GM12875 (cell line): ENCODE measurements at regions not wholly inside any gene's neighbourhood (a gene's known extent, or its start where the extent isn't known, plus 50 kb on each side); places are given as distances from the start of the nearest gene placed in this dataset.

Experiments
- H3K4me3 ChIP-seq: one replicate; pipeline ENCODE4 v1.5.1; 2011; ENCODE audit warnings: low read depth, low read length, control low read depth
- TF ChIP-seq, protein P1 (sequence below): IDR thresholded peaks from 2 replicates; pipeline ENCODE4 v1.5.1; 2011; ENCODE audit warnings: low read depth, mild to moderate bottlenecking, control low read depth, inconsistent platforms, low read length, moderate library complexity, borderline replicate concordance; ENCODE audit not compliant: insufficient read depth

DNA sequence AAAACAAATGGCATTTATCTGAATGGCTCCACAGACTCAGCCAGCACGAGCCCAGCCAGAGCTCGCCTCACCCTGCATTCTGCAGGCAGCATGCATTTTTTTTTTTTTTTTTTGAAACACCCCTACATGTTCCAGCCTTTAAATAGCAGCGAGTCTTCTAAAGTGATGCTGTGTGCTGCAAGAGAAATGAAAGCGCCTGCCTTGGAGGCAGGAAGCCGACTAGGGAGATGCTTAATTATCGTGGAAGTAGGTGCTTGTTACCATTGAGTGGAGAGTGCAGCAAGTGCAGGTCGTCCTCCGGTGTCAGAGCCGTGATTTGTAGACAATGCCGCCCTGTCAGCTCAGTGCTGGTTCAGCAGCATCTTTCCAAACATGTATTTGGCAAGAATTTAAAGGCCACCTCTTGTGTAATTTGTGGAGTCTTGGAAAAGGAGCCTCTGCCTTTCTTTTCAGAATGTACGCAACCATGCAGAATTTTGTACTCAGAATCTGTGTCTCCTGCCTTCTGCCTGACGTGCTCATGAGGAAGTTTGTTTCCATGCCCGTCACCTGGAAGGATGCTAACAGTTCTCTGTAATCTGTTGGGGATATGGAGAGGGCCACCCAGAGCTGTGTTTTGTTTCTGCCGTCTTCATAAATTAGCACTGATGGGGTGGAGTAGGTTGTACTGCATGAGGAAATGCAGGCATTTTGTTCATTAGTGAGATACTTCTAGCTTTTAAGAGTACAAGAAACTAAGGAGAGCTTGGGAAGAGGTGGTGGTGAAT is 345.9 kb upstream of the RGS6 start:
- TF ChIP-seq, protein P1, sequence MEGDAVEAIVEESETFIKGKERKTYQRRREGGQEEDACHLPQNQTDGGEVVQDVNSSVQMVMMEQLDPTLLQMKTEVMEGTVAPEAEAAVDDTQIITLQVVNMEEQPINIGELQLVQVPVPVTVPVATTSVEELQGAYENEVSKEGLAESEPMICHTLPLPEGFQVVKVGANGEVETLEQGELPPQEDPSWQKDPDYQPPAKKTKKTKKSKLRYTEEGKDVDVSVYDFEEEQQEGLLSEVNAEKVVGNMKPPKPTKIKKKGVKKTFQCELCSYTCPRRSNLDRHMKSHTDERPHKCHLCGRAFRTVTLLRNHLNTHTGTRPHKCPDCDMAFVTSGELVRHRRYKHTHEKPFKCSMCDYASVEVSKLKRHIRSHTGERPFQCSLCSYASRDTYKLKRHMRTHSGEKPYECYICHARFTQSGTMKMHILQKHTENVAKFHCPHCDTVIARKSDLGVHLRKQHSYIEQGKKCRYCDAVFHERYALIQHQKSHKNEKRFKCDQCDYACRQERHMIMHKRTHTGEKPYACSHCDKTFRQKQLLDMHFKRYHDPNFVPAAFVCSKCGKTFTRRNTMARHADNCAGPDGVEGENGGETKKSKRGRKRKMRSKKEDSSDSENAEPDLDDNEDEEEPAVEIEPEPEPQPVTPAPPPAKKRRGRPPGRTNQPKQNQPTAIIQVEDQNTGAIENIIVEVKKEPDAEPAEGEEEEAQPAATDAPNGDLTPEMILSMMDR, result no peak
- no peak overlapping the region for H3K4me3 ChIP-seq

- no peak overlapping the region for H3K4me3 ChIP-seq
- TF ChIP-seq, protein P1, result no peak
These were observed 344.2 kb upstream of the RGS6 start for GRCh38 chr14:71588028-71588427.

GRCh38 chr14:71588576-71589215 is 343.5 kb upstream of the RGS6 start:
- no peak overlapping the region for H3K4me3 ChIP-seq
- TF ChIP-seq, protein P1, result no peak

DNA sequence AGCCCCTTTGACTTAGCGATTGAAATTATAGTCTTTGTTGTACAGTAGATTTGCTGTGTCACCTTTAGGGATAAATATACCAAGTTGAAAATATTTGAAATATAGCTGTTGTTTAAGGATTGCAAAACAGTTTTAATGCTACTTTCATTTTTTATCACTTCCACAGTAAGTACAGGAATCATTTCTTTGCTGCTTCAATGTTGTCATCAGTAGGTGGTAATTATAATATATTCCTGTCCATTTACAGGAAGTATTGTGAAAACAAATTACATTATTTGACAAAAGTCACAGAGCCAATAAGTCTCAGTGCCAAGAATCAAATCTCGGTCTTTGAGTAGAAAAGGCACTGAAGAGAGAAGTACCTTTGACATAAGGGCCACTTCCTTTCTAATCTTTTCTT is 342.6 kb upstream of the RGS6 start:
- TF ChIP-seq, protein P1, result no peak
- no peak overlapping the region for H3K4me3 ChIP-seq

- H3K4me3 ChIP-seq, result no peak overlapping the region
- TF ChIP-seq, protein P1, result no peak
These were observed 342.1 kb upstream of the RGS6 start for GRCh38 chr14:71590131-71590530.

GRCh38 chr14:71591231-71591630 is 341.0 kb upstream of the RGS6 start:
- no peak overlapping the region for H3K4me3 ChIP-seq
- TF ChIP-seq, protein P1, result no peak

- H3K4me3 ChIP-seq, result no peak overlapping the region
- TF ChIP-seq, protein P1, result no peak
These were observed 340.3 kb upstream of the RGS6 start for GRCh38 chr14:71591929-71592328.
